ENCODE measurements at regions not wholly inside any gene's neighbourhood (a gene's known extent, or its start where the extent isn't known, plus 50 kb on each side); places are given as distances from the start of the nearest gene placed in this dataset.

- DNase-seq: no peak
Observed at GRCh38 chr4:14865031-14865366, 137.3 kb upstream of the CPEB2 start.

DNA sequence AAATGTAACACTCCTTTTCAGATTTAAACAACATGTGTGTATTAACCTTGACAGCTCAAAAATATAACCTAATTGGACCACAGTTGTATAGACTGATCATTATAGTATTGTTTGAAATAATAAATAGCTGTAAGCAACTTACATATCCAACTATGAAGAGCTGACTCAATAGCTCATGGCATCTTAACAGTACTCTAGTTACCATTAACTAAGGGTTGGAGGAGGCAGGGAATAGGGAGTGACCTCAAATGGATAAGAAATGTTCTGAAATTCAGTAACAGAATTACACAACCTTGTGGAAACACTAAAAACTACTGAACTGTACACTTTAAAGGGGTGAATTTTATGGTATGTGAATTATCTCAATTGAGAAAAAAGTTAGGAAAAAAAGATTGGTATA lies 136.5 kb upstream of the CPEB2 start:
- DNase-seq: no peak

DNA sequence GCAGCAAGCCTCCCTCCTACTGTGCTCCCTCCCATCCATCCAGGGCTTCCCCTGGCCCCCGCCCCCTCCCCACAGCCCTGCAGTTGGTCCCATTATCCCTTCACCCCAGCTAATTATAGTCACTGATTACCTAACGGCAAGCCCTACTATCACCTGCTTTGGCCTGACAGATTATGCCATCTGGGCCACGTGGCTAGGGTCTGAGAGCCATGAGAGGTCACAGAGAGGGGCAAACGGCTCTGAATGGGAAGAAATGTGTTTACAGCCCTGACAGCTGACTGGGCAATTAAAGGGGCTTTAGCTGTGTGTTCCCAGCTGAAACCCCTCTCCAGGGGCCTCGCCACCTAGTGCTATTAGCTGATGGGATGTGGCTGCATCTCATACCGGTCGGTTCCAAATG lies 134.4 kb upstream of the CPEB2 start:
- DNase-seq: no peak

DNA sequence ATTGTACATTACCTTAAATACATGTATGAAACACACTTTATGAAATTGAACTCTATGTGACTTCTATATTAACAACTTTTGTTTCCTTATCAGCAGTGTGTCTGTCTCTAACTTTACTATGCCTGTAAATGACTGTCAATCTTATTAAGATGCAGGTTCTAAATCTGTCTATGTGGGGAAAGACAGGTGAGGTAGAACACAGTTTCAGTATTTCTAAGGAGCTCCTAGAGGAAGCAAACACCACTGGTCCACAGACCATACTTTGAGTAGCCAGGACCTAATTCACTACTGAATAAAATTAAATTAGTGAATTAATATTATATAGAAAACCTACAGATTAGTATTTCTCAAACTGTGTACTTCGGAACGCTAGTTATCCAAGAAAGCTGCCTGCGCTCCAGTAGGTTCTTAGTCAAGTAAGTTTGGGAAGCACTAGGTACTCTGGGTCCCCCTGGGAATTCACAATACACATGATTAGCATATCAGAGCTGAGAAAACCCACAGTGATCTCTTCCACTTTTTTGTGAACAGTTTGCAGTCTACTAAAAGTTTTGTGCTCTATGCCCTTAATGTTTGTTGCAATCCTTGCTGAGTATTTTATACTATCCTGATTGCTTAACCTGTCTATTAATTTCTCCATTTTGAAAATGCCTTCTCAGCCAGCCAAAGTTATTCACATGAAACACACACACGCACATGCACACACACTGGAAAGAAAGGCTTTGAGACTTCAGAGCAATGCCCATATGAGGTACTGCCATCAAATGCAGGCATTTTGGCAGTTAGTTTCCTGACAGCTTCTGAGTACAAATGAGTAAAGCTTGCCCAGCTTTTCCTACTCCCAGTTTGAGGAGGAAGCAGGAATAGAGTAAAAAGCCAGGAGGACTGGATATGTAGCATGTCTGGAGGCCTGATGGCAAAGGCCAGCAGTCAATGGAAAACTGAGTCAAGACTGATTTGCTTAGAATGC lies 133.6 kb upstream of the CPEB2 start:
- no peak for DNase-seq

- peak; percentile 32 for DNase-seq
Observed at GRCh38 chr4:14871676-14872430, 130.4 kb upstream of the CPEB2 start.

DNA sequence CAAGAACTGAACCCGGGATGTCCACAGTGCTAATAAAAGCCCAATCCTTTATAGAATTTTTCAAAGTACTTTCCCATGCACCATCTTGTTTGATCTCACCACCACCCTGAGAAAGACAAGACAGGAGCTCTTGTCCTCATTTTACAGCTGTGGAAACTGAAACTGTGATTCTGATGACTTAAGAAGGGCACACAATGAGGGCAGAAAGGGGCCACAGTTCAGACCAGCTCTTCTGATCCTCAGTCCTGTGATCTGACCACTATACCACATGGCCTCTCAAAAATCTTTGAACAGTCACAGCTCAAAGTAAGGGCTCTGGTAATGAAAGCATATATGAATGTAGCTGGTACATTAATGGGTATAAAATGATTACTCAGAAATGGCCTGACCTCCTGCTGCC lies 127.3 kb upstream of the CPEB2 start:
- DNase-seq: no peak

DNA sequence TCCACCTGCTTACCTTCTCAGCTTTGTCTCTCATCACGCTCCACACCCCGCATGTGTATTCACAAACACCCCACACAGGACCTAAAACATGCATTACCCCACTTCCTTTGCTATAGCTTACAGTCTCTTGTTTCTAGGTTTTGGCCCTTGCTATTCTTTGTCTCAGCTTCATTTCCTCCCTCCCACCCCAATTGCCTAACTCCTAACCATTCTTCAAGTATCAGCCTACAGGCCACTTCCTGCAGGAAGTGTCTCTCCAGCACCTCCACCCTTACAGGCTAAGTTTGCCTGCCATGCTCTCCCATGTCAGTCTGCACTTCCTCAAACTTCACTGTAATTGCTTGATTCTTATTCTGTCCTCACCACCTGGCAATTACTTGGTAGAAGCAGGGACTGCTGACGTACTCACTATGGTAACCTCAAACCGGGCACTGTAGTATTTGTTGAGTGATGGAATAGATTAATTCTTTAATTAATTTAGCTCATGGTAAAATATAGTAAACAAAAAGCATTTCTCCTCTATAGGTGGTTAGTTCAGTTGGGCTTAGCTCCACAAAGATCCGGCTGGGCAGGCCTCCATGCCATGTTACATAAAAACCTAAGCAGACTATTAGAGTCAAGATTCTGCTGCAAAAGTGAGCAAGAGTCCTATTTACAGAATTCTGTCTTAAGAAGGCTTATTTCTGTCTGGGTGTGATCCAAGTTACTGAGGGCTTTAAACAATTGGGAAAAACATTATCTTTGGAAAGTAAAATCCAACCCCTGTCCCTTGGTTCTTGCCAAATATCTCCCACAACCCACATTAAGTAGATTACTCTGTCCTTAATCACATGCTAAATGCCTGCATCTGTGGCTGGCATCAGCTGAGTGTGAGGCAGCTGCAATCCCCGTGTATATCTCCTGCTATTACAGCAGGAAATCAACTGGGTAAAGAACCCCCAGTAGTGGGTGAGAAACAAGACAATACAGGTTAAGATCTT lies 124.7 kb upstream of the CPEB2 start:
- DNase-seq: peak; percentile 2

- no peak for DNase-seq
Observed at GRCh38 chr4:14878681-14879080, 123.6 kb upstream of the CPEB2 start.

DNA sequence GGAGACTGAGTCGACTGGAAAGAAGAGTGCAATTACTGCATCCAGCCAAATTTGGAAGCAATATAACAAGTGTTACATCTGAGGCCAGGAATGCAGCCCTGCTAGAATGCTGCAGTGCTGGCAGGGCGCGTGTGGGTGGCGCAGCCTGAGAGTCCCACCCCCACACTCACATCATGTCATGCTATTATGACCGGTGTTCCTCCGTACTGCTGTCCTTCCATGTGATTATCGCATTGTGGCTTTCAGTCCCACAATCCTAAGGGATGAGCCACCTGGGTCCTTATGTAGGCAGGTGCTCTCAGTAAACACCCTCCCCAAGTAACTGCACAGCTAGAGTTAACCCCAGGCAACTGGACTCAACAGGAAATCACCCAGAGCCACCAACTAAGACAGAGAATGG lies 122.6 kb upstream of the CPEB2 start:
- no peak for DNase-seq

- DNase-seq: no peak
Observed at GRCh38 chr4:14880805-14881204, 121.5 kb upstream of the CPEB2 start.

DNA sequence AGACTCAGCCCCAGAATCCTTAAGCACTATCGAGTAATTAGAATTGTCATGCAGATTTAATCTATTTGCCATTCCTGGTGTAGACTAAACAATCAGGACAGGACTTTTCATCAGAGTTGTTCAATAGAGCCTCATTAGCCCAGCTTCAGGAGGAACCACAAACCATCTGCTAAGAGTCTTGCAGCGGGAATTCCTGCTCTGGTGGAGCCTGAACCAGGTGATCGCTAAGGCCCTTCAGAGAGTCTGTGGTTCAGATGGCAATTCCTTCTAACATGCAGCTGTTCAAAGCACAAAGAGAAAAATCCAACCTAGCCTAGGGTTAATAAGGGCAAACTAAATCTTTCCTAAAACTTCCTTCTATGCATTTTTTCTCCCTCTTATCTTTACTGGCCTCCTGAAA lies 119.1 kb upstream of the CPEB2 start:
- no peak for DNase-seq

GRCh38 chr4:14883661-14884060 lies 118.6 kb upstream of the CPEB2 start:
- DNase-seq: no peak

DNA sequence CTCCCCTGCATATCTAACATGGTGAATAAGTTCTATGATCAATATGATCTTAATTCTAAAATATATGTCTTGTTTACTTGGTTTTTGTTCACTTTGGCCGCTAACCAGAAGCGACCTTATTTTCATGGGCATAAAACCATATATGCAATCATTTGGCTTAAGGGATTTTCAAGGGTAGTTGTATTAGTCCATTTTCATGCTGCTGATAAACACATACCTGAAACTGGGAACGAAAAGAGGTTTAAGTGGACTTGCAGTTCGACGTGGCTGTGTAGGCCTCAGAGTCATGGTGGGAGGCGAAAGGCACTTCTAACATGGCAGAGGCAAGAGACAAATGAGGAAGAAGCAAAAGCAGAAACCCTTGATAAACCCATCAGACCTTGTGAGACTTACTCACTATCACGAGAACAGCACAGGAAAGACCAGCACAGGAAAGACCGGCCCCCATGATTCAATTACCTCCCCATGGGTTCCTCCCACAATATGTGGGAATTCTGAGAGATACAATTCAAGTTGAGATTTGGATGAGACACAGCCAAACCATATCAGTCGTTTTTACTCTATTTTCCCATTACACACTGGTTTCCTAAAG lies 114.3 kb upstream of the CPEB2 start:
- DNase-seq: no peak

- no peak for DNase-seq
Observed at GRCh38 chr4:14888790-14889572, 113.3 kb upstream of the CPEB2 start.

DNA sequence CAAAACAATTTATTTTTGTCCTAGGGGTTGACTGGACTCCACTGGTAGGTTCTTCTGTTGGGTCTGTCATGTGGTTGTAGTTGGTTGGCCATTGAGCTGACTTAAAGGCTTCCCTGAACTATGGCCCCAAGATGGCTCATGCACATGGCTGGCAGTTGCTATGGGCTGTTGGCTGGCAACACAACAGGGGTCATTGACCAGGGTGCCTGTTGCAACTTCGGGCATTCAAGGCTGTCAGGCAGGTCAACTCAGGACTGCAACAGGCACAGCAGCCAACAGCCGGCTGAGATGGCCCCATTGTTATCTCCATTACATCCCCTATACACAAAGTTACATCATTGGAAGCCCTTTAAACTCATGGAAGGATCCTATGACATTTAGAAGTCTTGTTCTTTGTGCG lies 109.7 kb upstream of the CPEB2 start:
- DNase-seq: no peak

- DNase-seq: no peak
Observed at GRCh38 chr4:14893713-14894112, 108.6 kb upstream of the CPEB2 start.

DNA sequence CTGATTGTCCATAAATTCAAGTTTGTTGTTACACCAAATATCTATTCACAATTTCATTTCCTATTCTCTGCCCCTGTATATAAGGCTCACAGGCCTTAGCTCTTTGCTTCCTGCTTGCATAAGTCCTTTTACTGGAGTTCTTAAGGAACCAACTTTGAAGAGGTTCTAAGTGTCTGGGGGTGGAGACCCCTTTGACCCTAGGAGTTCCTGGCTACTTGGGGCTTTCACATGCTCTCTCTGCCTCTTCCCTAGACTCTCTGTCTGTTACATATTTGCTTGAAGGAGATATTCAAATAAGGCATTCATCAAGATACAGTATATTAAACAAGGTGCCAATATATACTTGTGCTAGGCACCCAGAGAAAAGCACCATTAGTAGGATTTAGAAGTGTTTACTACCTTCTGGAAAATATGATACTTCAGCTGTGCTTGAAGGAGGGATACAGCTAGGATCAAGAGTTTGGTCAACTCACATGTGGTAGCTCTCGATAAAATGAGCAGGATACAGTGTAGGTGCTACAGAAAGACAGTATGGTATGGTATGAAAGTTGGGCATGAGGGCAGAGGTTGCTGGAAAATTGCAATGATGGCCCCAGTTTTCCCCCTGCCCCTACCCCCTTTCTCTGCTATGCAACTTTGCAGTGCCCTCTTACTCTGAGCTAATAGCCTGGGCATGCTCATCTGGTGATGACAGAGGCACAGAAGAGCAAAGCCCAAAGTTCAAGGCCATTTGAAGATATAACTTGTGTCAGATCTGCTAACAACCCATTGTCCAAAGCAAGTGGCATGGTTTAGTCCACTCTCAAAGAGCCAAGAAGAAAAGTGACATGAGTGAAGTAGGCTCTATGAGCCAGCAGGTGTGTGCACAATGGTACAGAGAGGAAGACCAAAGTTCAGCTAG lies 107.6 kb upstream of the CPEB2 start:
- DNase-seq: no peak

- no peak for DNase-seq
Observed at GRCh38 chr4:14896656-14897175, 105.6 kb upstream of the CPEB2 start.

GRCh38 chr4:14897217-14897616 lies 105.1 kb upstream of the CPEB2 start:
- DNase-seq: no peak

DNA sequence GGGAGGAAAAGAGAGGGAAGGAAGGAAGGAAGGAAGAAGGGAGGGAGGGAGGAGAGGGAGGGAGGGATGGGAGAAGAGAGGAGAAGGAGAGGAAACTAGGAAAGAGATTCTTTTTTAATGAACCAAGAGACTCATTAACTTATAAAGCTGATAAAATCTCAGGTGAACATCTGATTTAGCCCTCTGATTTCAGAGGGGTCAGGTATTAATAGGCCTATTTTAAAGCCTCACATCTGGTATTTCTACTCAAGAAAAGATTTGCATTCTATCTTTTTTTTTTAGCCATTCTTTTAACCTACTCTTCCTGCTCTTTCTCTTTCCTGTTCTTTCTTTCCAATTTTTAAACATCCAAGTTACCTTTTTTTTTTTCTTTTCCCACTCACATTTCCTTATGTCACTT lies 103.3 kb upstream of the CPEB2 start:
- no peak for DNase-seq

All from CD4-positive, alpha-beta T cell treated with Interleukin-6 for 4 hours (primary cell).